Right renal cortex interstitium (tissue), 3 donors: ENCODE measurements at regions not wholly inside any gene's neighbourhood (a gene's known extent, or its start where the extent isn't known, plus 50 kb on each side); places are given as distances from the start of the nearest gene placed in this dataset.

Source experiments
- DNase-seq, 3 donors: peaks; one replicate each; pipeline ENCODE4 v3.0.0-alpha.2; 2013; ENCODE audit warnings: low read depth in 3 of 3, low spot score in 2 of 3

- DNase-seq: no peak
Measured at GRCh38 chr9:107927276-107927675, 437.7 kb upstream of the KLF4 start.

- no peak for DNase-seq
Measured at GRCh38 chr9:107925749-107926297, 436.3 kb upstream of the KLF4 start.

- DNase-seq: no peak
Measured at GRCh38 chr9:107922260-107922659, 432.7 kb upstream of the KLF4 start.

GRCh38 chr9:107919263-107919662 lies 429.7 kb upstream of the KLF4 start:
- DNase-seq: no peak

GRCh38 chr9:107918749-107919148 lies 429.2 kb upstream of the KLF4 start:
- no peak for DNase-seq

- no peak for DNase-seq
Measured at GRCh38 chr9:107914151-107914550, 424.6 kb upstream of the KLF4 start.

GRCh38 chr9:107907715-107908114 lies 418.1 kb upstream of the KLF4 start:
- no peak for DNase-seq

GRCh38 chr9:107907255-107907654 lies 417.7 kb upstream of the KLF4 start:
- DNase-seq: no peak

GRCh38 chr9:107906074-107906473 lies 416.5 kb upstream of the KLF4 start:
- DNase-seq: no peak

GRCh38 chr9:107905308-107906020 lies 415.9 kb upstream of the KLF4 start:
- DNase-seq: no peak

GRCh38 chr9:107899961-107900330 lies 410.4 kb upstream of the KLF4 start:
- no peak for DNase-seq

GRCh38 chr9:107898761-107899160 lies 409.2 kb upstream of the KLF4 start:
- DNase-seq: no peak

GRCh38 chr9:107896544-107896943 lies 407.0 kb upstream of the KLF4 start:
- DNase-seq: no peak

GRCh38 chr9:107895501-107896001 lies 406.0 kb upstream of the KLF4 start:
- DNase-seq: no peak

GRCh38 chr9:107894572-107895261 lies 405.1 kb upstream of the KLF4 start:
- DNase-seq: peak; percentile 47 to 55 (median 53)

GRCh38 chr9:107890921-107891465 lies 401.4 kb upstream of the KLF4 start:
- no peak for DNase-seq

GRCh38 chr9:107888773-107889227 lies 399.2 kb upstream of the KLF4 start:
- no peak for DNase-seq

- DNase-seq: no peak
Measured at GRCh38 chr9:107886826-107887225, 397.3 kb upstream of the KLF4 start.

GRCh38 chr9:107883496-107884124 lies 394.0 kb upstream of the KLF4 start:
- no peak for DNase-seq

GRCh38 chr9:107881626-107882300 lies 392.2 kb upstream of the KLF4 start:
- DNase-seq: no peak

- no peak for DNase-seq
Measured at GRCh38 chr9:107878462-107878861, 388.9 kb upstream of the KLF4 start.
